ENCODE measurements at regions not wholly inside any gene's neighbourhood (a gene's known extent, or its start where the extent isn't known, plus 50 kb on each side); places are given as distances from the start of the nearest gene placed in this dataset.
A peak's percentile ranks its signal among the peaks of the same experiment; 100 is the strongest.

GRCh38 chr5:15206133-15206532 lies 293.8 kb upstream of the FBXL7 start:
- DNase-seq (ENCODE audit: low spot score), result no peak

GRCh38 chr5:15203376-15203775 lies 296.6 kb upstream of the FBXL7 start:
- DNase-seq (ENCODE audit: low spot score), result no peak

GRCh38 chr5:15191012-15191411 lies 309.0 kb upstream of the FBXL7 start:
- no peak for DNase-seq (ENCODE audit: low spot score)

- peak; percentile 20 for DNase-seq (ENCODE audit: low spot score)
These were observed 311.9 kb upstream of the ANKH start for GRCh38 chr5:15183520-15183919.

GRCh38 chr5:15170173-15170572 lies 298.6 kb upstream of the ANKH start:
- no peak for DNase-seq (ENCODE audit: low spot score)

GRCh38 chr5:15168358-15168757 lies 296.8 kb upstream of the ANKH start:
- DNase-seq (ENCODE audit: low spot score), result no peak

- DNase-seq (ENCODE audit: low spot score), result no peak
These were observed 288.5 kb upstream of the ANKH start for GRCh38 chr5:15160091-15160490.

- no peak for DNase-seq (ENCODE audit: low spot score)
These were observed 288.0 kb upstream of the ANKH start for GRCh38 chr5:15159606-15160005.

GRCh38 chr5:15142458-15142857 lies 270.9 kb upstream of the ANKH start:
- no peak for DNase-seq (ENCODE audit: low spot score)

- no peak for DNase-seq (ENCODE audit: low spot score)
These were observed 265.8 kb upstream of the ANKH start for GRCh38 chr5:15137414-15137813.

GRCh38 chr5:15135661-15136060 lies 264.1 kb upstream of the ANKH start:
- no peak for DNase-seq (ENCODE audit: low spot score)

- no peak for DNase-seq (ENCODE audit: low spot score)
These were observed 261.9 kb upstream of the ANKH start for GRCh38 chr5:15133456-15133965.

GRCh38 chr5:15132816-15133405 lies 261.3 kb upstream of the ANKH start:
- no peak for DNase-seq (ENCODE audit: low spot score)

- no peak for DNase-seq (ENCODE audit: low spot score)
These were observed 260.3 kb upstream of the ANKH start for GRCh38 chr5:15131909-15132308.

GRCh38 chr5:15124871-15125568 lies 253.4 kb upstream of the ANKH start:
- no peak for DNase-seq (ENCODE audit: low spot score)

GRCh38 chr5:15124461-15124860 lies 252.9 kb upstream of the ANKH start:
- no peak for DNase-seq (ENCODE audit: low spot score)

GRCh38 chr5:15117688-15118087 lies 246.1 kb upstream of the ANKH start:
- no peak for DNase-seq (ENCODE audit: low spot score)

GRCh38 chr5:15116996-15117395 lies 245.4 kb upstream of the ANKH start:
- no peak for DNase-seq (ENCODE audit: low spot score)

- DNase-seq (ENCODE audit: low spot score), result no peak
These were observed 235.1 kb upstream of the ANKH start for GRCh38 chr5:15106530-15107283.

GRCh38 chr5:15105799-15106393 lies 234.3 kb upstream of the ANKH start:
- peak; percentile 49 for DNase-seq (ENCODE audit: low spot score)

- no peak for DNase-seq (ENCODE audit: low spot score)
These were observed 232.3 kb upstream of the ANKH start for GRCh38 chr5:15103864-15104263.

- DNase-seq (ENCODE audit: low spot score), result no peak
These were observed 231.6 kb upstream of the ANKH start for GRCh38 chr5:15103130-15103529.

- no peak for DNase-seq (ENCODE audit: low spot score)
These were observed 226.0 kb upstream of the ANKH start for GRCh38 chr5:15097552-15097951.
